Cardiac fibroblast (primary cell): ENCODE measurements at regions not wholly inside any gene's neighbourhood (a gene's known extent, or its start where the extent isn't known, plus 50 kb on each side); places are given as distances from the start of the nearest gene placed in this dataset.

ENCODE experiments used
- DNase-seq, 2 donors: peaks; one replicate each; pipeline versions ENCODE4 v3.0.0 to v3.0.0-alpha.2; 2010; ENCODE audit warnings: low read depth in 2 of 2
- H3K4me3 ChIP-seq, 2 donors: replicated peaks in 1 of 2; 1 replicate in 1 of 2; 2 replicates in 1 of 2; pipeline ENCODE4 v1.5.1; 2011; ENCODE audit warnings: low read depth in 2 of 2, low read length in 2 of 2, mild to moderate bottlenecking in 2 of 2, moderate library complexity in 1 of 2
- TF ChIP-seq, protein P1 (sequence below): IDR thresholded peaks from one replicate; pipeline ENCODE4 v1.5.1; 2011; ENCODE audit warnings: low read depth, mild to moderate bottlenecking, low read length, inconsistent platforms

GRCh38 chr6:138035070-138035469 is 72.1 kb downstream of the PERP start:
- TF ChIP-seq, protein P1, sequence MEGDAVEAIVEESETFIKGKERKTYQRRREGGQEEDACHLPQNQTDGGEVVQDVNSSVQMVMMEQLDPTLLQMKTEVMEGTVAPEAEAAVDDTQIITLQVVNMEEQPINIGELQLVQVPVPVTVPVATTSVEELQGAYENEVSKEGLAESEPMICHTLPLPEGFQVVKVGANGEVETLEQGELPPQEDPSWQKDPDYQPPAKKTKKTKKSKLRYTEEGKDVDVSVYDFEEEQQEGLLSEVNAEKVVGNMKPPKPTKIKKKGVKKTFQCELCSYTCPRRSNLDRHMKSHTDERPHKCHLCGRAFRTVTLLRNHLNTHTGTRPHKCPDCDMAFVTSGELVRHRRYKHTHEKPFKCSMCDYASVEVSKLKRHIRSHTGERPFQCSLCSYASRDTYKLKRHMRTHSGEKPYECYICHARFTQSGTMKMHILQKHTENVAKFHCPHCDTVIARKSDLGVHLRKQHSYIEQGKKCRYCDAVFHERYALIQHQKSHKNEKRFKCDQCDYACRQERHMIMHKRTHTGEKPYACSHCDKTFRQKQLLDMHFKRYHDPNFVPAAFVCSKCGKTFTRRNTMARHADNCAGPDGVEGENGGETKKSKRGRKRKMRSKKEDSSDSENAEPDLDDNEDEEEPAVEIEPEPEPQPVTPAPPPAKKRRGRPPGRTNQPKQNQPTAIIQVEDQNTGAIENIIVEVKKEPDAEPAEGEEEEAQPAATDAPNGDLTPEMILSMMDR = no peak
- DNase-seq = no peak
- H3K4me3 ChIP-seq = no peak overlapping the region

DNA sequence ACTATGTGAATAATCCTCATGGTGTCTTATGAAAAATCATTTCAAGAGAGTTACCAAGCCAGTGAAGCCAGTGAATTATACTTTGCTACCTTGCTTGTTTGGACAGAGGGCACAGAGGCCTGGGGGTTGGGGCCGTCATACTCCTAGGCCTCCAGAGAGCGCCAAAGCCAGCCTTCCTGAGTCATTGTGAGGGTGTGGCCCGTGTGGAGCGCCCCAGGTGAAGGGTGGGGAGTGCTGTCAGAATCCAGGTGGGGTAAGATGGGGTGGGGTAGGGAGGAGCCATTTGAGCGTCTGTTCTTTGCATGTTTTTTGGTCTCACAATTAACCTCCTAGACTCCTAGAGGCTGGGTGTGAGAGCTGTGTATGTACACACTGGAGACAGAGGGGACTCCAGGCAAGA is 71.1 kb downstream of the PERP start:
- H3K4me3 ChIP-seq = no peak overlapping the region
- TF ChIP-seq, protein P1 = no peak
- no peak for DNase-seq

DNA sequence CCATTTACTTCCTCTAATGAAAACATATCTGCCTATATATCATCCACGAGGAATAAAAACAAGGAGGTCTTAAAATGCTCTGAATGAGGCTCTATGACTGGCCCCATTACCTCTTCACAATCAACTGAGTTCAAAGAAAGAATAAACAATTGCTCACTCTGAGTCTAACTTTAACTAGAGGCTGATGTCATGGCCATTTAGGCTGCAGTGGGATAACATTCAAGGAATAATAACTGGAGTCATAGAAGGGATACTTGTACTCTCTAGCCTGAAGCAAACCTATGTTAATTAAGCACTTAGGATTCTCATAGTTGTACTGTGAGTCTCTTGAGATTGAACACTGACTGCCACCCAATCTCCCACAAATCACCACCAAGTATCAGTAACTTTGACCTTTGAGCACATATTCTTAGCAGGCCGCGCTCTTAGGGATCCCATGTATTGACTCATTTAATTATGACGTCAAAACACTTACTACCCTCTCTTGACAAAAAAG is 70.2 kb downstream of the PERP start:
- DNase-seq = no peak

DNA sequence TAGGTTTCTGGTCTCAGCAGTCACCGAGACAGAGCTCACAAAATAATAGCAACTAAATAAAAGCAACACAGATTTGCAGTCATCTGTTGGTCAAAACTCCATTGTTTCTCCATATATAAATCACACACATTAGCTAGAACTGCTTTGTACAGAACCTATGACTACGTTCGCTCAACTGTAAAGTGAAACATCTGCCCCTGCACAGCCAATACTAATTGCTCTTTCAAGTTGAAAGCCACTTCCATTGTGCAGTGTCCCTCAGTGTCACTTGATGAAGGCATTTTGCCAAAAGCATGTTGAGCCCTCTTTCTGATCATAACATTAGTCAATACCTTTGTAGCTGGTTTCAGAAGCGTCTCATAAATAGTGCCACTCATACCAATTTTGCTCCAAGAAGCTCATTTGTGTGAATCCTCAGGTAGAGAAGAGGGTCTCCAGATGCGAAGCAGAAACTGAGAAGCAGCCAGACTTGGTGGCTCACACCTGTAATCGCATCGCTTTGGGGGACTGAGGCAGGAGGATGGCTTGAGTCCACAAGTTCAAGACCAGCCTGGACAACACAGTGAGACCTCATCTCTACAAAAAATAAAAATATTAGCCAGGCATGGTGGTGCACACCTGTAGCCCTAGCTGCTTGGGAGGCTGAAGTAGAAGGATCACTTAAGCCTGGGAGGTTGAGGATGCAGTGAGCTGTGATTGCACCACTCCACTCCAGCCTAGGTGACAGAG is 68.9 kb downstream of the PERP start:
- TF ChIP-seq, protein P1 = no peak
- no peak overlapping the region for H3K4me3 ChIP-seq
- no peak for DNase-seq

More for the DNA sequence above, 70.2 kb downstream of the PERP start:
- TF ChIP-seq, protein P1 = no peak
- no peak overlapping the region for H3K4me3 ChIP-seq
